ENCODE measurements at regions not wholly inside any gene's neighbourhood (a gene's known extent, or its start where the extent isn't known, plus 50 kb on each side); places are given as distances from the start of the nearest gene placed in this dataset.

GRCh38 chr4:28351102-28351501 lies 1490.5 kb downstream of the STIM2 start:
- Histone ChIP-seq H3K79me2 (ENCODE audit: low read depth) (no peaks in the 10 kb centered on the region), H3K4me3 (no peak overlapping the region), H3K27ac (no peak overlapping the region), H2AFZ (no peak overlapping the region), H3K36me3 (ENCODE audit: low read depth) (no peaks in the 10 kb centered on the region), H3F3A (ENCODE audit: insufficient read depth, low read depth) (no peaks in the 10 kb centered on the region), H3K9me2 (ENCODE audit: insufficient read depth) (no peaks in the 10 kb centered on the region), H3K9me3 (ENCODE audit: insufficient read depth, low read depth) (no peaks in the 10 kb centered on the region), H3K27me3 (ENCODE audit: insufficient read depth, low read depth) (no peaks in the 10 kb centered on the region), H3K4me2 (no peak overlapping the region), H4K20me1 (ENCODE audit: insufficient read depth) (no peaks in the 10 kb centered on the region), H3K4me1 (replicated peaks; ENCODE audit: insufficient read depth) (no peaks in the 10 kb centered on the region)
- no peak for DNase-seq
- intact Hi-C loops (cut with micrococcal nuclease; ENCODE audit: unreplicated experiment) = no loop called here
- CTCF ChIA-PET = no interaction called here
- no TSS peak for BruUV-seq (replicated peaks)
- no peak for TF ChIP-seq EZH2 (IDR thresholded peaks at IDR 0.05; ENCODE audit: low read depth)
- TF ChIP-seq CTCF (conservative IDR thresholded peaks at IDR 0.05) = no peak
- POLR2A ChIA-PET (ENCODE audit: unreplicated experiment) = no interaction called here

DNA sequence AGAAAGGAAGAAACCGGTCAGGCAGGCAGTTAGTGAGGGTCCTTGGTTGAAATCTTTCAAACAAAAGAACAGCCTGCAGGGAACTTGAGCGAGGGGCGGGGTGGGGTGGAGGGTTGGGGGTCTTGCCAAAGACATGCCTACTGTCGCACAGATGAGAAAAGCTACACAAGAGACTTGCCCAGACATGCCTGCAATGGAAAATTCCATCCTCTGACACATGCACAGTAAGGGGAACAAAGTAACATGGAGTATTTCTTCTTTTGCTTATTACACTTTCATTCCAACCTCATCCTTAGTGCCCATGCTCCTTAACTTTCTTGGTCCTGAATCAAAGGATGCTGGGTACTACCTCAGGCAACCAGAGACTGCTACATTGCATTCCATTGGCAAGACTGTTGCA lies 1491.2 kb downstream of the STIM2 start:
- no peak overlapping the region for H2AFZ ChIP-seq
- no peak overlapping the region for H3K4me2 ChIP-seq
- intact Hi-C loops (cut with micrococcal nuclease; ENCODE audit: unreplicated experiment) = no loop called here
- no TSS peak for BruUV-seq (replicated peaks)
- ChIA-PET POLR2A (ENCODE audit: unreplicated experiment) (no interaction called here), CTCF (no interaction called here)
- H3K4me1 ChIP-seq (replicated peaks; ENCODE audit: insufficient read depth) = no peaks in the 10 kb centered on the region
- H3K27me3 ChIP-seq (ENCODE audit: insufficient read depth, low read depth) = no peaks in the 10 kb centered on the region
- H3F3A ChIP-seq (ENCODE audit: insufficient read depth, low read depth) = no peaks in the 10 kb centered on the region
- no peak overlapping the region for H3K4me3 ChIP-seq
- no peak overlapping the region for H3K27ac ChIP-seq
- H4K20me1 ChIP-seq (ENCODE audit: insufficient read depth) = no peaks in the 10 kb centered on the region
- no peak for DNase-seq
- no peaks in the 10 kb centered on the region for H3K9me3 ChIP-seq (ENCODE audit: insufficient read depth, low read depth)
- H3K36me3 ChIP-seq (ENCODE audit: low read depth) = no peaks in the 10 kb centered on the region
- TF ChIP-seq EZH2 (IDR thresholded peaks at IDR 0.05; ENCODE audit: low read depth) = no peak
- no peak for TF ChIP-seq CTCF (conservative IDR thresholded peaks at IDR 0.05)
- no peaks in the 10 kb centered on the region for H3K9me2 ChIP-seq (ENCODE audit: insufficient read depth)
- H3K79me2 ChIP-seq (ENCODE audit: low read depth) = no peaks in the 10 kb centered on the region

GRCh38 chr4:28354880-28355656 lies 1494.4 kb downstream of the STIM2 start:
- Histone ChIP-seq H2AFZ (no peak overlapping the region), H3K4me3 (no peak overlapping the region), H3K4me2 (no peak overlapping the region), H3K4me1 (replicated peaks; ENCODE audit: insufficient read depth) (no peaks in the 10 kb centered on the region), H3K9me2 (ENCODE audit: insufficient read depth) (no peaks in the 10 kb centered on the region), H3F3A (ENCODE audit: insufficient read depth, low read depth) (no peaks in the 10 kb centered on the region), H3K79me2 (ENCODE audit: low read depth) (no peaks in the 10 kb centered on the region), H4K20me1 (ENCODE audit: insufficient read depth) (no peaks in the 10 kb centered on the region), H3K27ac (no peak overlapping the region), H3K36me3 (ENCODE audit: low read depth) (no peaks in the 10 kb centered on the region), H3K27me3 (ENCODE audit: insufficient read depth, low read depth) (no peaks in the 10 kb centered on the region), H3K9me3 (ENCODE audit: insufficient read depth, low read depth) (no peaks in the 10 kb centered on the region)
- DNase-seq = no peak
- intact Hi-C loops (cut with micrococcal nuclease; ENCODE audit: unreplicated experiment) = no loop called here
- ChIA-PET POLR2A (ENCODE audit: unreplicated experiment) (interaction anchor here (0.6 kb wide), 1 partner anchor 912 kb away, joined by 3 read pairs; no protein-coding TSS in a partner anchor), CTCF (no interaction called here)
- BruUV-seq (replicated peaks) = no TSS peak
- no peak for TF ChIP-seq CTCF (conservative IDR thresholded peaks at IDR 0.05)
- no peak for TF ChIP-seq EZH2 (IDR thresholded peaks at IDR 0.05; ENCODE audit: low read depth)
